Neural cell (in vitro differentiated cells): ENCODE measurements at regions not wholly inside any gene's neighbourhood (a gene's known extent, or its start where the extent isn't known, plus 50 kb on each side); places are given as distances from the start of the nearest gene placed in this dataset.

ENCODE experiments used
- EP300 ChIP-seq: fragments of 450-650 bp; conservative IDR thresholded peaks from 2 replicates; pipeline ENCODE4 v1.6.1; 2014; ENCODE audit warnings: antibody characterized with exemption, mild to moderate bottlenecking, moderate library complexity; ENCODE audit not compliant: poor library complexity, severe bottlenecking
- POLR2AphosphoS5 ChIP-seq: IDR thresholded peaks from 2 replicates; pipeline ENCODE4 v1.6.1; 2012
- TF ChIP-seq, protein P1 (sequence below): fragments of 450-650 bp; IDR thresholded peaks from 2 replicates; pipeline ENCODE4 v1.5.1; 2014; ENCODE audit warnings: antibody characterized with exemption, mild to moderate bottlenecking, moderate library complexity; ENCODE audit not compliant: poor library complexity, severe bottlenecking
- TF ChIP-seq, protein P2 (sequence below): IDR thresholded peaks from 2 replicates; pipeline ENCODE4 v1.6.1; 2012; ENCODE audit warnings: borderline replicate concordance

DNA sequence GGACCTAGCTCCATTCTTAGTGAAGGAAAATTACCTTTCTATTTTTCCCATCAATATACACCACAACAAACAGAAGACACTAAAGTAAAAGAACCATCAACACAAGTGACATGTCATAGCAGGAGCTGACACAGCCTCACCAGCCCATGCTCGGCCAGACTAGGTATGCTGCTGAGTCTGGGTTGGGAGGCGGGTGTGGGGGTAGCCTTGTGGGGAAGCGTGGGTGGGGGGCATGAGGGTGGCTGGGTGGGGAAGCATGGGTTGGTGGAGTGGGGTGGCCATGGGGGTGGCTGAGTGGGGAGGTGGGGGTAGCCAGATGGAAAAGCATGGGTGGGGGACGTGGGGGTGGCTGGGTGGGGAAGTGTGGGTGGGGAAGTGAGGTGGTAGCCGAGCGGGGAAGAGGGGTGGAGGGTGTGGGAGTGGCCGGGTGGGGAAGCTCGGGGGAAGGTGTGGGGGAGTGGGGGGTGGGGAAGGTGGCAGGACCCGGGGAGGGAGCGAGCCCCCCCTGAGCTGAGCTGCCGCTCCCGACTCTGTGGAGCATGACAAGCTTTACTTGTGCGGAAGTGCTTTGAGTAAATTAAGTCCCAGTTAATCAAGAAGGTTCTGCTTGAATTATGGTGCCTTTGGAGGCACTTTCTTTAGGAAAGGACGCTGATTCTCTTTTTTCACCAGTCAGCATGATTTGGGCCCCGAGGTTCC lies 294.6 kb upstream of the ZNF32 start:
- no peak for TF ChIP-seq EP300
- TF ChIP-seq, protein P1, sequence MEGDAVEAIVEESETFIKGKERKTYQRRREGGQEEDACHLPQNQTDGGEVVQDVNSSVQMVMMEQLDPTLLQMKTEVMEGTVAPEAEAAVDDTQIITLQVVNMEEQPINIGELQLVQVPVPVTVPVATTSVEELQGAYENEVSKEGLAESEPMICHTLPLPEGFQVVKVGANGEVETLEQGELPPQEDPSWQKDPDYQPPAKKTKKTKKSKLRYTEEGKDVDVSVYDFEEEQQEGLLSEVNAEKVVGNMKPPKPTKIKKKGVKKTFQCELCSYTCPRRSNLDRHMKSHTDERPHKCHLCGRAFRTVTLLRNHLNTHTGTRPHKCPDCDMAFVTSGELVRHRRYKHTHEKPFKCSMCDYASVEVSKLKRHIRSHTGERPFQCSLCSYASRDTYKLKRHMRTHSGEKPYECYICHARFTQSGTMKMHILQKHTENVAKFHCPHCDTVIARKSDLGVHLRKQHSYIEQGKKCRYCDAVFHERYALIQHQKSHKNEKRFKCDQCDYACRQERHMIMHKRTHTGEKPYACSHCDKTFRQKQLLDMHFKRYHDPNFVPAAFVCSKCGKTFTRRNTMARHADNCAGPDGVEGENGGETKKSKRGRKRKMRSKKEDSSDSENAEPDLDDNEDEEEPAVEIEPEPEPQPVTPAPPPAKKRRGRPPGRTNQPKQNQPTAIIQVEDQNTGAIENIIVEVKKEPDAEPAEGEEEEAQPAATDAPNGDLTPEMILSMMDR, result no peak
- no peak for TF ChIP-seq POLR2AphosphoS5
- TF ChIP-seq, protein P2, sequence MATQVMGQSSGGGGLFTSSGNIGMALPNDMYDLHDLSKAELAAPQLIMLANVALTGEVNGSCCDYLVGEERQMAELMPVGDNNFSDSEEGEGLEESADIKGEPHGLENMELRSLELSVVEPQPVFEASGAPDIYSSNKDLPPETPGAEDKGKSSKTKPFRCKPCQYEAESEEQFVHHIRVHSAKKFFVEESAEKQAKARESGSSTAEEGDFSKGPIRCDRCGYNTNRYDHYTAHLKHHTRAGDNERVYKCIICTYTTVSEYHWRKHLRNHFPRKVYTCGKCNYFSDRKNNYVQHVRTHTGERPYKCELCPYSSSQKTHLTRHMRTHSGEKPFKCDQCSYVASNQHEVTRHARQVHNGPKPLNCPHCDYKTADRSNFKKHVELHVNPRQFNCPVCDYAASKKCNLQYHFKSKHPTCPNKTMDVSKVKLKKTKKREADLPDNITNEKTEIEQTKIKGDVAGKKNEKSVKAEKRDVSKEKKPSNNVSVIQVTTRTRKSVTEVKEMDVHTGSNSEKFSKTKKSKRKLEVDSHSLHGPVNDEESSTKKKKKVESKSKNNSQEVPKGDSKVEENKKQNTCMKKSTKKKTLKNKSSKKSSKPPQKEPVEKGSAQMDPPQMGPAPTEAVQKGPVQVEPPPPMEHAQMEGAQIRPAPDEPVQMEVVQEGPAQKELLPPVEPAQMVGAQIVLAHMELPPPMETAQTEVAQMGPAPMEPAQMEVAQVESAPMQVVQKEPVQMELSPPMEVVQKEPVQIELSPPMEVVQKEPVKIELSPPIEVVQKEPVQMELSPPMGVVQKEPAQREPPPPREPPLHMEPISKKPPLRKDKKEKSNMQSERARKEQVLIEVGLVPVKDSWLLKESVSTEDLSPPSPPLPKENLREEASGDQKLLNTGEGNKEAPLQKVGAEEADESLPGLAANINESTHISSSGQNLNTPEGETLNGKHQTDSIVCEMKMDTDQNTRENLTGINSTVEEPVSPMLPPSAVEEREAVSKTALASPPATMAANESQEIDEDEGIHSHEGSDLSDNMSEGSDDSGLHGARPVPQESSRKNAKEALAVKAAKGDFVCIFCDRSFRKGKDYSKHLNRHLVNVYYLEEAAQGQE, result no peak
